Suppressor macrophage (primary cell): ENCODE measurements at regions not wholly inside any gene's neighbourhood (a gene's known extent, or its start where the extent isn't known, plus 50 kb on each side); places are given as distances from the start of the nearest gene placed in this dataset.
"Not testable (repeated sequence)": the region's sequence is repeated elsewhere in the genome, so short reads cannot be mapped to it uniquely, and the experiment has no call there.

Experiments
- DNase-seq, 4 experiments: peaks; one replicate each; pipeline ENCODE4 v3.0.0-alpha.2; 2020 to 2022

GRCh38 chr10:131839880-131840787 lies 60.7 kb upstream of the PPP2R2D start:
- DNase-seq, result not testable (repeated sequence)

DNA sequence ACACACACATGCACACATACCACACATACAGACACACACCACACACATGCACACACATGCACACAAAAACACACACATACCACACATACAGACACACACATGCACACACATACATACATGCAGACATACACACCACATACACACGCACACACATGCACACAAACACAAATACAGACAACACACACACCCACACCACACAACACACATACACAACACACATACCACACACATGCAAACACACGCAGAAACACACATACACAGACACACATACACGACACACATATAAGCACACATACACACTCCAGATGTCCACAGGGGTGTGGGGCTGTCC lies 60.1 kb upstream of the PPP2R2D start:
- DNase-seq, result no peak

- DNase-seq, result no peak
Observed at GRCh38 chr10:131841131-131841660, 59.6 kb upstream of the PPP2R2D start.

DNA sequence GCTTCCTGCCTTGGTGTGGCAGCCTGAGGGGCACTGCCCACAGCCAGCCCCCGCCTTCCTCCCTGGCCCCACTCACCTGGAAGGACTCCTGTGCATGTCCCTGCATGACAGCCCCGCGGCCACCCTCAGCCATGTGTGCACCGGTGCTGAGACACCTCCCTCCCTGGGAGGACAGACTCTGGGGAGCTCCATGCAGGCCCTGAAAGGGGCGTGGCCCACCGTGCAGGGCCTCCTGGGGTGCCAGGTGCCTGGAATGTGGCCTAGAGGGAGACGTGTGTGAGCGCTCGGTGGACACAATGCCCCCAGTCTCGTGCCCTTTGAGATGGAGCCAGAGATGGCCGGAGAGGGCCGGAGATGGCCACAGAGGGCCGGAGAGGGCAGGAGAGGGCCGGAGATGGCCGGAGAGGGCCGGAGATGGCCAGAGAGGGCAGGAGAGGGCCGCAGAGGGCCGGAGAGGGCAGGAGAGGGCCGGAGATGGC lies 59.1 kb upstream of the PPP2R2D start:
- no peak for DNase-seq

DNA sequence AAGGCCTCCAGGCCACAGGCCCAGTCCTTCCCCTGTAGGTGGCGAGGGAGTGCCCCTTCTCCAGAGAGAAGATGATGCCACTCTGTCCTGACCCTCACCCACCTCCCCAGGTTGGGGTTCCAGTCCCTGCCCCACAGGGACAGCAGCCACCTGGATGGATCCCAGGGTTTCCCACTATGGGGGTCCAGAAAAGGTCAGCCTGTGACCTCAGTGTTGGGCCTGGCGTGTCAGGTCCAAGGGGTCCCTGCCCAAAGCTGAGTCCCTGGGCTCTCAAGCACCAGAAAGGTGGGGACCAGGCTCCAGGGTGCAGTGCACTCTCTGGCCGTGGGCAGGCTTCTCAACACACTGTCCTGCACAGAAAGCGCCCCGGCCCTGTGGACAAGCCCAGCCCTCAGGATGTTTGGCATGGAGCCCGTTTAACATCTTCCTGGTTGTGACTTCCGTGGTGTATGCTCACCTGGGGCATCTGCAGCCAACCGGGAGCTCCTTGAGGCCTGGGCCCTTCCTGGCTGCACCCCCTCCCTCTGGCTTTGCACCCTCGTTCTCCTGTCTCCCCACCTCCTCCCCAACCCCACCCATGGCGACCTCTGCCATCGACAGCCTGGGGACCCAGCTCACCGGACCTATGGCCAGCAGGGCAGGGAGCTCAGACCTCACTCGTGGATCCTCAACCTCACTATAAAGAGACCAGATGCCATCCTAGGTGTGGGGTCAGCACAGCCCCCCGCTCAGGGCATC lies 58.3 kb upstream of the PPP2R2D start:
- no peak for DNase-seq

DNA sequence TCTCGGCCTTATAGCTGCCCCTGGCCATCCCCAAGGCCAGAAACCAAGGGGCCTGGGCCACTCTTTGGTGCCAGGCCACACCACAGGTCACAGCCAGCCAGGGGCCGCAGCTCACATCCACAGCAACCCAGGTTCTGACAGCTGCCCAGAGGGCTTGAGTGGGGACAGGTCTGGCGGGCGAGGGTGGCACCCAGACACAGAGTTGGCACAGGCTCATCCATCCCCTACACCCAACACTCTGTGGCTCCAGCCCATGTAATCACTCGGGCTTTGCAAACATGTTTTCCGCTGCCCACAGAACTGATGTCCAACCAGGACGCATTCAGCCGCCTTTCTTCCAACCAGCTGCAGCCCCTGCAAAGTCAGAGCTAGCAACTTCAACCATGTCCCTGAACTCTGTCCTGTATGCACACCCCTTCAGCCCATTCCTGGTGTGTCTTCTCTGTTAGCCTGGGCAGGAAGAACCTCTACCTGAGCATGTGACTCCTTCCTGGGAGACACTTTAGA lies 57.7 kb upstream of the PPP2R2D start:
- DNase-seq, result no peak

- no peak for DNase-seq
Observed at GRCh38 chr10:131843881-131844284, 56.9 kb upstream of the PPP2R2D start.

DNA sequence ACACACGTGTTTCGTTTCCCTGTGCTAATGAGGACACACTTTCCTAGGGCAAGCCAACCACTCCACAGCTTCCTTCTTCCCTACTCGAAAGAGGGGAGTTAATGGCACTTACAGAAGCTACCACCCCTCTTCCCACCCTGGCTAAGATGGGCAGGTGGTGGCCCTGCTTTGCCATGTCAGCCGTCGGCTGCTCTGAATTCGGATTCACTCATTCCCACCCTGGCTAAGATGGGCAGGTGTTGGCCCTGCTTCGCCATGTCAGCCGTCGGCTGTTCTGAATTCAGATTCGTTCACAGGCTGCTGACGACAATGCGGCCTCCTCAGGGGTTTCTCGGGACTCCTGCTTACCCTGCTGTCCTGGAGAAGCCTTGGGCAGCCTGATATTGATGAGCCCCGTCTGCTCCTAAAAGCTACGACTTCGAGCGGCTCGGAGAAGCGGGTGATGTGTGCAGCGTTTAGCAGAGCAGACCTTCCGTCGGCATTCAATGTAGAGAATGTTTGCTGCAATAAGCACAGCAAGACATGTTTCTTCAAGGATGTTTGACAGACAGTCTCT lies 56.2 kb upstream of the PPP2R2D start:
- DNase-seq, result no peak

- DNase-seq, result no peak
Observed at GRCh38 chr10:131845505-131846239, 55.1 kb upstream of the PPP2R2D start.

DNA sequence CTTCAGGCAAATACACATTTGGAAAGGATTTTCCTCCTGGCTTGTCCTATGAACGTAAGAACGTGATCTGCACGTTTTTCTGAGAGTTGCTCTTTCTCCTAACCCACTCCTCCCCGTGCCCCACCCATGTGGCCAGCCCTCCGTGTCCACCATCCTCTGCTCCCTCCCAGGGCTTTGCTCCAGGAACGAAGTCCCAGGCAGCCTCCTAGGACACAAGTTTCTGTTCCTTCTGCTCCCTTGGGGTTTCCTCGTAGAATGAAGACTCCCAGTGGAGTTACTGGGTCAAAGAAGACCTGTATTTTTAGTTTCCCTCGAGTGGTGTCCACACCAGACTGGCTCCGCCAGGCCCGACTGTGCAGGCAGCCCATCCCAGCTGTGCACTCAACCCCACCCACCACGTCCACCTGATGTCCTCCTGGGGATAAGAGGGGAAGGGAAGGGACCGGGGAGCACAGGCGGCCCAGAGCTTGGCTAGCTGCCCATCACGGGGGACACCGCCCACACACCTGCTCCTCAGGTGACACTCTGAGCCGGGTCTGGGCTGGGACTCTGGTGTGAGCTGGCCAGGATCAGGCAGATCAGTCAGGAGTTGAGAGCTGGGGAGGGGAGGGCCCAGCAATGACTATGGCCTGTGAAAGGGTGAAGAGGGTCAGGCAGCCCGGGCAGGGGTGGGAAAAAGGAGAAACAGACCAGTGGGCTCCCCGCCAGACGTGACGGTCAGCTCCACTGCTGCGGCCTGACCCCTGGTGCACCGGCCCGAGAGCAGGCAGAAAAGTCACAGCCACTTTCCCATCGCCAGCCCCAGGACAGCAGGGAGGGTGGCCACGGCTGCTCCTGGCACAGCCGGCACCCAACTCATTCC lies 54.3 kb upstream of the PPP2R2D start:
- DNase-seq, result no peak

DNA sequence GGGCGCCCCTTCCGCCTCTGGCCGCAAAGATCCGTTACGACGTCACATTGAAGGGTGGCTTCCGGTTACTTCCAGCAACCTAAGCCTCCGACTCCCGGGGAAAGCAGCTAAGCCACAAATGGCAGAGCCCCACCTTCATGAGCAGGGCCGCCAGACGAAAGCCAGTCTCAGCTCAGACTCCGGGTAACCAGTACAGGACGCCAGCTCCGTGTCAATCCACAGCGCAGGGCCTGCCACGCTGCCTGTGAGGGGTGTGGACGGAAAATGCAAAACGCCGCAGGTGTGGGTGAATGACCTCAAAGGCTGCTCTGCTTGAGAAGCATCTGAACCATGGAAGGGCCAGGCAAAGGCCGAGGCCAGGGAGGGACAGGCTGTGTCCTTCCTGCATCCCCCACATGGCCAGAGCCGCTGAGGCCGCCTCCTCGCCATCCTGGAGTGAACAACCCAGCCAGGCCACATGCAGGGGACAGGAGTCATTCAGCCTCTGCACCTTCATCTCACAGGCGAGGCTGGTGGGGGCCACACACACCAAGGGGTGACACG lies 53.5 kb upstream of the PPP2R2D start:
- DNase-seq, result no peak

DNA sequence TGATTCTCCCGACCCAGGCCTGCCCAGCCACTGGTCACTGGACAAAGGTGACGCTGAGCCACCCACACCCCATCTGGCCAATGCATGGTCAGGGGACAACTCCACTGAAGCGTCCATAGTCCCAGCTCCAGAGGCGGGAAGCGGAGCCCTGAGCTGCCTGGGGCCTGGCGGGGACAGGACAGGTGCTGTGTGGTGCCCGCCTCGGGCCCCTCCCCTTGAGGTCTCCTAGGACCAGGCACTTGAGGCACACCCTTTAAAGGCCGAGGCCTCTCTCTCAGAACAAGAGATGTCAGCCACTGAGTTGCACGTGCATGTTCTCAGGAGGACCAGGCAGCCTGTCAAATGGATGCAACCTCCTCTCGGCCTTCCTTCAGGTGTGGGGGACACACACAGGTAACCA lies 52.5 kb upstream of the PPP2R2D start:
- DNase-seq, result no peak

DNA sequence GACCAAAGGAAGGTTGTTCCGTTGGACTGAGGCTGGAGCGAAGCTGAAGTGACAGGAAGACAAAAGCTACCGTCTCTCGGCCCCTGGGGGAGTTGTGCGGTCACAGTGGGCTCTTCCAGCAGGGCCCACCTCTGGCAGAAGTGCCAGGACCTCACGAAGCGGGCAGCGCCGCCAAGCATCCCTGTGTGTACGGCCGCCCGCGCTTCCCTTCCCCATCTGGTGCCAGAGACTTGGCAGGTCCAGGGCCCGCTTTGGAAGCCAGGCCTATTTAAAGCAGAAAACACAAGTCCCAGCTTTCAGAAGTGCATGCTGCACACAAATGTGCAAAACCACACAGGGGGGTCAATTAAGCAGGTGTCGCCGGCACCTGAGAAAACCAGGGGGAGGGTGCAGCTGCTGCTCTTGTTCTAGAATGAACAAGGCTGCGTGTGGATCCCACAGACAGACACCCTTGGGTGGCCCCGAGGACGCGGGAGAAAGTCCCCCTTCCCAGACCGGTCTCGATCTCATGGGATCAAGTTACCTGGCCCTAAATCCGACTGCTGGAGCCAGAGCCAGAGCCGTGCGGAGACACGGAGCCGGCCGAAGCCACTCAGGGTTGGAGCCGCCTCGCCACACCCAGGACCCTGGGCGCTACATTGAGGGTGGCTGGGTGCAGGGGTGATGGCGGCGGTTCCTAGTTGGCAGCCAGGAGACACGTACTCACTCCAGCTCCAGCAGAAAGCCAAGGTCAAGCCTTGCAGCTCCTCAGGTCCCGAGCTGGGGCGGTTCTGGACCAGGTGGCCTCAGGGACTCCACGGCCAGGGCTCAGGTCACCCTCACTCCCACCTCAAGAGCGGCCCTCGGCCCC lies 51.8 kb upstream of the PPP2R2D start:
- no peak for DNase-seq

DNA sequence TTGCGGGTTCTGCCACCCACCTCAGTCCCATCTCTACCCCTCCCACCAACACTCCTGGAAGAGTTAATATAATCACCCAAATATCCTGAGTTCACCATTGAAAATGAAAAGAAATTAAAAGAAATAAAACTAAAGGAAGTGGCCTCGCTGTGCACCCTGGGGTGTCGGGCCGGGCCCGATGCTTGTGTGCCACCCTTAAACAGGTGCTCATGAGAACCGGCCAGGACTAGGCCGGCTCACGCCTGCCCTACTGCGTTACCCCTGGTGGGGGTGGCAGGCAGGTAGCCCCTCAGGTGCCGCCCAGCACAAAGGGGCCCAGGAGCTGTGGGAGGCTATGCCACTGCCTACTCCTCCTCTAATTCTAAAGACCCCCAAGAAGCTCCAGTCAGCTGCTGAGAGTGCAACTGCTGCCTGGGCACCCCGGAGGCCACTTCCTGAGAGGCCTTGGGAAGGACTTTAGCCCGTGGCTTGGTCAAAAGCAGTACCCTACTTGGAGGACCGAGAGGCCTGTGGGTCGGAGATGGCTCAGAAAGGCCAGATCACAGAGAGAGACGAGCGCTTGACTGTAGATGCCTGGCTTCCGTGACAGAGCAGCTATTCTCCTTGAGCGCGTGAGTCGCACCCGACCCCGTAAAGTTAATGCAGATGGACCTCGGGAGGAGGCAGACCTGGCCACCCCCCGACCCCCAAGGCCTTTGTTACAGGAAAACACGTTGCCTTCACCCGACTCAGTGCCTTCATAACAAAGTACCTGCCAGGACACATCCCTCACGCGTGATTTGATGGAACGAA lies 51.0 kb upstream of the PPP2R2D start:
- DNase-seq, result no peak

DNA sequence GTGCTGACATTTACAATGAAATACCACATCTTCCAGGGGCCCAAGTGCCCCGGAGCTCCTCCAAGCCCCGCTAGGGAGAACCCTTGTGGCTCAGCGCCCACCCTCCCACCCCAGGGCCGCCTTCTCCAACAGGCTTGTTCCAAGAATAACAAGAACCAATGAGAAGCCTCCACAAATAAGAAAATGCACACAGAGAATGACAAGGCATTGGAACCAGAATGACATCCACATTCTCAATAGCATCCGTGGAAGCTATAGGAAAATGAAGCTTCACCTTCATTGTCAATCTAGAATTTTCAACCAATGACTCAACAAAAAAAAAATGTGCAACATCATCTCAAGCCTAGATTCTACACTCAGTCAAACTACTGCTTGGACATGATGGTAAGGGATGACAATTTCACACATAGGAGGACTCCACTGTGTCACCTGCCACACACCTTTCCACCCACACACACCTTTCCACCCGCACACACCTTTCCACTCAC lies 50.4 kb upstream of the PPP2R2D start:
- DNase-seq, result peak in 2 of 4 experiments; percentile 6 to 7
